A549 (cell line): ENCODE measurements at regions not wholly inside any gene's neighbourhood (a gene's known extent, or its start where the extent isn't known, plus 50 kb on each side); places are given as distances from the start of the nearest gene placed in this dataset.

ENCODE experiments used
- CHD2 ChIP-seq: fragments of 150-350 bp; IDR thresholded peaks from 2 replicates; pipeline ENCODE4 v1.6.1; 2014; ENCODE audit warnings: low read length; ENCODE audit not compliant: partially characterized antibody
- NFE2L2 ChIP-seq: fragments of 150-350 bp; conservative IDR thresholded peaks from 2 replicates; pipeline ENCODE4 v1.6.1; 2014; ENCODE audit warnings: low read length
- POLR2A ChIP-seq: IDR thresholded peaks from 2 replicates; pipeline ENCODE4 v1.6.1; 2012; ENCODE audit warnings: mild to moderate bottlenecking, low read length
- POLR2AphosphoS2 ChIP-seq: conservative IDR thresholded peaks from 2 replicates; pipeline ENCODE4 v1.6.1; 2012; ENCODE audit warnings: low read length, improper control_type of control experiment, inconsistent platforms
- RAD21 ChIP-seq, 2 experiments: fragments of >200 bp in 1 of 2; sonication (Bioruptor Twin) in 1 of 2; formaldehyde crosslinking in 1 of 2; IDR thresholded peaks in 1 of 2; conservative IDR thresholded peaks in 1 of 2; 2 replicates in 1 of 2; 3 replicates in 1 of 2; pipeline ENCODE4 v1.6.1; 2012 to 2018; ENCODE audit warnings: inconsistent platforms in 1 of 2
- ZNF302 ChIP-seq: fragments of 250-450 bp; sonication (Bioruptor Pico); IDR thresholded peaks from 2 replicates; pipeline ENCODE4 v1.9.0; 2021; ENCODE audit warnings: inconsistent platforms, mild to moderate bottlenecking, moderate library complexity
- TF ChIP-seq, protein P1 (sequence below): fragments of >200 bp; sonication (Bioruptor Twin); formaldehyde crosslinking; IDR thresholded peaks from 3 replicates; pipeline ENCODE4 v1.5.1; 2016
- TF ChIP-seq, protein P2 (sequence below): fragments of 200-600 bp; sonication (generic); IDR thresholded peaks from 2 replicates; pipeline ENCODE4 v1.6.1; 2016; ENCODE audit warnings: antibody characterized with exemption, mild to moderate bottlenecking, moderate library complexity

DNA sequence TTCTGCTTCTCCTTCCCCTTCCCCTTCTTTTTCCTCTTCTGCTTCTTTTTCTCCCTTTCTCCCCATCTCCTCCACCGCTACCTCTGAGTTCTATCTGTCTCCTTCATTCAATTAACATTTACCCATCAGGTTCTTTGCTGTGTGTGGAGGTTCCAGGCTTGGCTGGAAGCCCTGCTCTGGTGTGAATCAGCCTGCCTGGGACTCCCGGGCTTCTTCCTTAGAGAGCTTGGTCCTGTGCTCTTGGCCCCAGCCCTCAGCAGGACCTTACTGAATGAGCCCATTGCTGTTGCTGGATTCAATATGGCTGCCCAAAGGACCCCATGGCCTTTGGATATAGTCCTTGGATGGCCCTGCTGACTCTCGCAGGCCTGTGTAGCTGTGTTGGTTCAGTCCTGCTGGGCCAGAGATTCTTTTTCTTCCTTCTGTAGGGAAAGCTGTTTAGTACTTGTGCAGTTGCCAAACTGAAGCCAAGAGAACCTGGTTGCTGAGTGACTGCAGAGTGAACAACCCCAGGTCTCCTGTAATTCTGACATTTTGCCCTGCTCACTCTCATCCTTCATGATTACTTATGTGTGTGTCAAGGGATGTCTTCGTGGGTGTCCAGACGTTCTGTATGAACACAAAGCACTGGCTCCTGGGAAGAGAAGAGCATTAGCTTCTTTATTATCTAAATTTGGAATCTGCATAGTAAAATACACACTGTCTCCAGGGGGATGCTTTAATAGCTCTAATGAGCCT lies 81.0 kb upstream of the ZBED5 start:
- TF ChIP-seq RAD21 (conservative IDR thresholded peaks at IDR 0.05 in 1 of 2, IDR thresholded peaks at IDR 0.05 in 1 of 2) (no peak), POLR2A (no peak), POLR2AphosphoS2 (no peak), CHD2 (no peak), ZNF302 (no peak), NFE2L2 (no peak)
- TF ChIP-seq, protein P1, sequence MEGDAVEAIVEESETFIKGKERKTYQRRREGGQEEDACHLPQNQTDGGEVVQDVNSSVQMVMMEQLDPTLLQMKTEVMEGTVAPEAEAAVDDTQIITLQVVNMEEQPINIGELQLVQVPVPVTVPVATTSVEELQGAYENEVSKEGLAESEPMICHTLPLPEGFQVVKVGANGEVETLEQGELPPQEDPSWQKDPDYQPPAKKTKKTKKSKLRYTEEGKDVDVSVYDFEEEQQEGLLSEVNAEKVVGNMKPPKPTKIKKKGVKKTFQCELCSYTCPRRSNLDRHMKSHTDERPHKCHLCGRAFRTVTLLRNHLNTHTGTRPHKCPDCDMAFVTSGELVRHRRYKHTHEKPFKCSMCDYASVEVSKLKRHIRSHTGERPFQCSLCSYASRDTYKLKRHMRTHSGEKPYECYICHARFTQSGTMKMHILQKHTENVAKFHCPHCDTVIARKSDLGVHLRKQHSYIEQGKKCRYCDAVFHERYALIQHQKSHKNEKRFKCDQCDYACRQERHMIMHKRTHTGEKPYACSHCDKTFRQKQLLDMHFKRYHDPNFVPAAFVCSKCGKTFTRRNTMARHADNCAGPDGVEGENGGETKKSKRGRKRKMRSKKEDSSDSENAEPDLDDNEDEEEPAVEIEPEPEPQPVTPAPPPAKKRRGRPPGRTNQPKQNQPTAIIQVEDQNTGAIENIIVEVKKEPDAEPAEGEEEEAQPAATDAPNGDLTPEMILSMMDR, result no peak
- TF ChIP-seq, protein P2, sequence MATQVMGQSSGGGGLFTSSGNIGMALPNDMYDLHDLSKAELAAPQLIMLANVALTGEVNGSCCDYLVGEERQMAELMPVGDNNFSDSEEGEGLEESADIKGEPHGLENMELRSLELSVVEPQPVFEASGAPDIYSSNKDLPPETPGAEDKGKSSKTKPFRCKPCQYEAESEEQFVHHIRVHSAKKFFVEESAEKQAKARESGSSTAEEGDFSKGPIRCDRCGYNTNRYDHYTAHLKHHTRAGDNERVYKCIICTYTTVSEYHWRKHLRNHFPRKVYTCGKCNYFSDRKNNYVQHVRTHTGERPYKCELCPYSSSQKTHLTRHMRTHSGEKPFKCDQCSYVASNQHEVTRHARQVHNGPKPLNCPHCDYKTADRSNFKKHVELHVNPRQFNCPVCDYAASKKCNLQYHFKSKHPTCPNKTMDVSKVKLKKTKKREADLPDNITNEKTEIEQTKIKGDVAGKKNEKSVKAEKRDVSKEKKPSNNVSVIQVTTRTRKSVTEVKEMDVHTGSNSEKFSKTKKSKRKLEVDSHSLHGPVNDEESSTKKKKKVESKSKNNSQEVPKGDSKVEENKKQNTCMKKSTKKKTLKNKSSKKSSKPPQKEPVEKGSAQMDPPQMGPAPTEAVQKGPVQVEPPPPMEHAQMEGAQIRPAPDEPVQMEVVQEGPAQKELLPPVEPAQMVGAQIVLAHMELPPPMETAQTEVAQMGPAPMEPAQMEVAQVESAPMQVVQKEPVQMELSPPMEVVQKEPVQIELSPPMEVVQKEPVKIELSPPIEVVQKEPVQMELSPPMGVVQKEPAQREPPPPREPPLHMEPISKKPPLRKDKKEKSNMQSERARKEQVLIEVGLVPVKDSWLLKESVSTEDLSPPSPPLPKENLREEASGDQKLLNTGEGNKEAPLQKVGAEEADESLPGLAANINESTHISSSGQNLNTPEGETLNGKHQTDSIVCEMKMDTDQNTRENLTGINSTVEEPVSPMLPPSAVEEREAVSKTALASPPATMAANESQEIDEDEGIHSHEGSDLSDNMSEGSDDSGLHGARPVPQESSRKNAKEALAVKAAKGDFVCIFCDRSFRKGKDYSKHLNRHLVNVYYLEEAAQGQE, result no peak
